H1 (cell line): ENCODE measurements at regions not wholly inside any gene's neighbourhood (a gene's known extent, or its start where the extent isn't known, plus 50 kb on each side); places are given as distances from the start of the nearest gene placed in this dataset.

Experiments
- CTCF ChIA-PET: fragments of 300-600 bp; sonication (Branson Sonifier 250); formaldehyde crosslinking; loops from one replicate; lab custom pipeline; 2021; ENCODE audit not compliant: partially characterized antibody; lab: Charles Lee
- POLR2A ChIA-PET: fragments of 300-600 bp; sonication (Branson Sonifier 250); formaldehyde crosslinking; loops from one replicate; lab custom pipeline; 2021; ENCODE audit warnings: inconsistent platforms; ENCODE audit not compliant: partially characterized antibody; lab: Charles Lee
- DNase-seq, 2 experiments: peaks; one replicate each; pipeline versions ENCODE4 v3.0.0 to v3.0.0-alpha.2; 2010 to 2022; ENCODE audit warnings: low spot score in 2 of 2, low read depth in 1 of 2, mixed read lengths in 1 of 2
- FAIRE-seq: peaks from 2 replicates; lab custom pipeline; 2011; peaks lifted over from hg19 to GRCh38; lab: Jason Lieb, UNC
- H2AFZ ChIP-seq: 2 replicates; pipeline ENCODE4 v1.8.1; 2012; ENCODE audit warnings: low read length, inconsistent platforms
- H2AK5ac ChIP-seq: 2 replicates; pipeline ENCODE4 v1.6.1; 2013; ENCODE audit warnings: low read depth, low read length
- H2BK120ac ChIP-seq: replicated peaks from 2 replicates; pipeline ENCODE3; 2013; ENCODE audit warnings: low read depth, low read length, inconsistent platforms
- H2BK12ac ChIP-seq: 2 replicates; pipeline ENCODE4 v1.6.1; 2013; ENCODE audit warnings: low read depth, low read length
- H2BK15ac ChIP-seq: 2 replicates; pipeline ENCODE4 v1.6.1; 2013; ENCODE audit warnings: low read length
- H2BK20ac ChIP-seq: 2 replicates; pipeline ENCODE4 v1.6.1; 2013; ENCODE audit warnings: low read length
- H2BK5ac ChIP-seq: 2 replicates; pipeline ENCODE4 v1.6.1; 2013; ENCODE audit warnings: low read depth, low read length
- H3K14ac ChIP-seq: 2 replicates; pipeline ENCODE4 v1.6.1; 2013; ENCODE audit warnings: inconsistent platforms; ENCODE audit not compliant: insufficient read length
- H3K18ac ChIP-seq: 2 replicates; pipeline ENCODE4 v1.6.1; 2013; ENCODE audit warnings: low read length; ENCODE audit errors: extremely low read depth
- H3K23ac ChIP-seq: 2 replicates; pipeline ENCODE4 v1.6.1; 2013; ENCODE audit warnings: inconsistent platforms; ENCODE audit not compliant: insufficient read length
- H3K23me2 ChIP-seq: 2 replicates; pipeline ENCODE4 v1.6.1; 2013; ENCODE audit warnings: low read depth, low read length
- H3K27ac ChIP-seq: 2 replicates; pipeline ENCODE4 v1.6.1; 2011; ENCODE audit warnings: low read depth, low read length, inconsistent platforms
- H3K27me3 ChIP-seq, 4 experiments: replicated peaks in 1 of 4; 1 replicate in 1 of 4; 2 replicates in 3 of 4; pipeline versions ENCODE4 v1.6.1 to v1.8.1; 2011 to 2013; ENCODE audit warnings: low read length in 3 of 4, mild to moderate bottlenecking in 3 of 4, inconsistent platforms in 2 of 4, mixed read lengths in 2 of 4, moderate library complexity in 1 of 4; ENCODE audit not compliant: control insufficient read depth in 3 of 4, insufficient read depth in 3 of 4; ENCODE audit errors: extremely low read depth in 1 of 4
- H3K36me3 ChIP-seq, 4 experiments: 2 replicates each; pipeline versions ENCODE4 v1.6.1 to v1.8.1; 2011 to 2013; ENCODE audit warnings: mild to moderate bottlenecking in 4 of 4, low read length in 3 of 4, moderate library complexity in 2 of 4, control low read depth in 1 of 4, inconsistent platforms in 1 of 4; ENCODE audit not compliant: insufficient read depth in 4 of 4, control insufficient read depth in 2 of 4
- H3K4ac ChIP-seq: replicated peaks from 2 replicates; pipeline ENCODE3; 2013; ENCODE audit warnings: low read length, low read depth, mixed read lengths, inconsistent platforms; ENCODE audit not compliant: insufficient read length
- H3K4me1 ChIP-seq, 4 experiments: replicated peaks in 1 of 4; 1 replicate in 1 of 4; 2 replicates in 3 of 4; pipeline versions ENCODE4 v1.6.1 to v1.8.1; 2011 to 2013; ENCODE audit warnings: low read length in 3 of 4, inconsistent platforms in 2 of 4, mixed read lengths in 1 of 4; ENCODE audit not compliant: insufficient read depth in 4 of 4, control insufficient read depth in 3 of 4
- H3K4me2 ChIP-seq, 2 experiments: 2 replicates each; pipeline versions ENCODE4 v1.6.1 to v1.8.1; 2011 to 2013; ENCODE audit warnings: low read depth in 2 of 2, low read length in 2 of 2, control low read depth in 1 of 2, inconsistent platforms in 1 of 2, mild to moderate bottlenecking in 1 of 2; ENCODE audit not compliant: insufficient read depth in 1 of 2
- H3K4me3 ChIP-seq, 4 experiments: fragments of 200-600, 300-600 bp in 1 of 4; sonication (generic), shearing (Covaris generic), sonication (Bioruptor Twin) in 1 of 4; 2 replicates each; pipeline versions ENCODE4 v1.5.1 to v1.8.1; 2011 to 2016; ENCODE audit warnings: low read length in 4 of 4, low read depth in 3 of 4, control low read depth in 2 of 4, inconsistent platforms in 2 of 4, mild to moderate bottlenecking in 2 of 4, mixed read lengths in 1 of 4, moderate library complexity in 1 of 4; ENCODE audit not compliant: insufficient read depth in 2 of 4; ENCODE audit errors: extremely low read depth in 1 of 4
- H3K56ac ChIP-seq: replicated peaks from 2 replicates; pipeline ENCODE3; 2013; ENCODE audit warnings: low read depth, mild to moderate bottlenecking, mixed read lengths, low read length, inconsistent platforms; ENCODE audit not compliant: insufficient read length
- H3K79me1 ChIP-seq: 2 replicates; pipeline ENCODE4 v1.6.1; 2013; ENCODE audit warnings: low read depth, low read length, control low read depth
- H3K79me2 ChIP-seq, 2 experiments: 2 replicates each; pipeline versions ENCODE4 v1.6.1 to v1.8.1; 2012 to 2013; ENCODE audit warnings: low read length in 2 of 2, mild to moderate bottlenecking in 2 of 2, inconsistent platforms in 1 of 2; ENCODE audit not compliant: insufficient read depth in 2 of 2, control insufficient read depth in 1 of 2
- H3K9ac ChIP-seq, 4 experiments: replicated peaks in 1 of 4; 1 replicate in 1 of 4; 2 replicates in 3 of 4; pipeline versions ENCODE4 v1.6.1 to v1.8.1; 2011 to 2013; ENCODE audit warnings: low read depth in 3 of 4, low read length in 3 of 4, control low read depth in 2 of 4, mild to moderate bottlenecking in 2 of 4, moderate library complexity in 2 of 4, inconsistent platforms in 1 of 4; ENCODE audit errors: extremely low read depth in 1 of 4
- H3K9me3 ChIP-seq, 2 experiments: 2 replicates each; pipeline versions ENCODE4 v1.6.1 to v1.8.1; 2012 to 2013; ENCODE audit warnings: mild to moderate bottlenecking in 2 of 2, moderate library complexity in 2 of 2, control low read depth in 1 of 2, inconsistent platforms in 1 of 2, low read depth in 1 of 2, low read length in 1 of 2, mixed read lengths in 1 of 2; ENCODE audit not compliant: insufficient read depth in 2 of 2
- H4K20me1 ChIP-seq, 2 experiments: replicated peaks in 1 of 2; 2 replicates each; pipeline versions ENCODE3 to v1.8.1; 2011 to 2013; ENCODE audit warnings: inconsistent platforms in 2 of 2, low read length in 2 of 2, mild to moderate bottlenecking in 1 of 2; ENCODE audit not compliant: insufficient read depth in 2 of 2, control insufficient read depth in 1 of 2
- H4K5ac ChIP-seq: 2 replicates; pipeline ENCODE4 v1.6.1; 2013; ENCODE audit warnings: low read length, low read depth, mixed read lengths, inconsistent platforms; ENCODE audit not compliant: insufficient read length
- H4K8ac ChIP-seq: 2 replicates; pipeline ENCODE4 v1.8.0; 2013; ENCODE audit warnings: mild to moderate bottlenecking, moderate library complexity, low read length, inconsistent platforms; ENCODE audit not compliant: insufficient read depth; ENCODE audit errors: extremely low read depth
- H4K91ac ChIP-seq: replicated peaks from 2 replicates; pipeline ENCODE3; 2013; ENCODE audit warnings: low read length, mixed read lengths, inconsistent platforms; ENCODE audit not compliant: insufficient read length
- EZH2 ChIP-seq: fragments of 200-600 bp; sonication (generic); IDR thresholded peaks from 2 replicates; pipeline ENCODE4 v1.7.1; 2012; ENCODE audit warnings: low read depth, mild to moderate bottlenecking, moderate library complexity, low read length, inconsistent platforms; ENCODE audit not compliant: severe bottlenecking
- WGBS, 2 experiments: shearing (Covaris generic) in 1 of 2; methylation state at CpG; one replicate each; pipeline versions ENCODE4 v1.1.6 to v1.1.7; 2013 to 2015; ENCODE audit warnings: low lambda C conversion rate in 2 of 2, mixed read lengths in 2 of 2, inconsistent platforms in 1 of 2, low coverage in 1 of 2, missing lambda C conversion rate in 1 of 2; ENCODE audit not compliant: insufficient replicate concordance in 2 of 2, insufficient coverage in 1 of 2, insufficient read length in 1 of 2; ENCODE audit errors: extremely low coverage in 1 of 2, missing lambda C conversion rate in 1 of 2; 5-methylcytosine and 5-hydroxymethylcytosine counted together

- Histone ChIP-seq H4K91ac (no peak overlapping the region), H3K23me2 (no peaks in the 10 kb centered on the region), H3K4me1 (no peaks in the 10 kb centered on the region), H3K4me2 (no peak overlapping the region), H4K5ac (no peak overlapping the region), H2BK5ac (no peak overlapping the region), H2AK5ac (no peak overlapping the region), H3K9ac (no peak overlapping the region), H3K27ac (no peak overlapping the region), H3K56ac (no peak overlapping the region), H2BK20ac (no peak overlapping the region), H4K20me1 (no peaks in the 10 kb centered on the region), H3K36me3 (no peaks in the 10 kb centered on the region), H3K79me1 (no peaks in the 10 kb centered on the region), H2AFZ (no peak overlapping the region), H3K4ac (no peak overlapping the region), H4K8ac (no peak overlapping the region), H2BK15ac (no peak overlapping the region), H3K9me3 (no peaks in the 10 kb centered on the region), H3K23ac (no peak overlapping the region), H2BK12ac (no peak overlapping the region), H3K27me3 (no peaks in the 10 kb centered on the region), H3K18ac (no peak overlapping the region), H3K14ac (no peak overlapping the region), H2BK120ac (no peak overlapping the region), H3K4me3 (no peak overlapping the region), H3K79me2 (no peaks in the 10 kb centered on the region)
- WGBS, 2 experiments, result 86% methylated on average over 2 of the region's 2 CpGs; no CpG with 5 or more reads in 1 of the 2 experiments
- ChIA-PET POLR2A (no interaction called here), CTCF (no interaction called here)
- FAIRE-seq (no peak), DNase-seq (no peak)
- TF ChIP-seq EZH2, result no peak
These were observed 359.7 kb downstream of the SRGAP2C start for GRCh38 chr1:121544500-121544899.
